Caco-2 (cell line): ENCODE measurements at regions not wholly inside any gene's neighbourhood (a gene's known extent, or its start where the extent isn't known, plus 50 kb on each side); places are given as distances from the start of the nearest gene placed in this dataset.

Experiments
- BruUV-seq: library from RNA; stranded (reverse); fragments of 400-500 nt; replicated peaks from 2 replicates; lab custom pipeline; 2021; lab: Mats Ljungman, UMichigan
- CTCF ChIA-PET: fragments of 300-600 bp; sonication (Branson Sonifier 250); formaldehyde crosslinking; loops from one replicate; lab custom pipeline; 2022; ENCODE audit warnings: antibody characterized with exemption; lab: Charles Lee
- POLR2A ChIA-PET: fragments of 300-600 bp; sonication (Branson Sonifier 250); formaldehyde crosslinking; loops from one replicate; lab custom pipeline; 2022; ENCODE audit warnings: antibody characterized with exemption; lab: Charles Lee
- DNase-seq, 2 experiments: peaks; one replicate each; pipeline versions ENCODE4 v3.0.0 to v3.0.0-alpha.2; 2020 to 2022
- H3K27me3 ChIP-seq: replicated peaks from 2 replicates; pipeline ENCODE4 v1.6.0; 2011; ENCODE audit warnings: low read length; ENCODE audit not compliant: control insufficient read depth, insufficient read depth
- H3K36me3 ChIP-seq: 2 replicates; pipeline ENCODE4 v1.5.1; 2011; ENCODE audit warnings: low read length; ENCODE audit not compliant: control insufficient read depth, insufficient read depth
- H3K4me1 ChIP-seq: fragments of 250-450 bp; sonication (Bioruptor Pico); 2 replicates; pipeline ENCODE4 v1.5.1; 2020; ENCODE audit warnings: mild to moderate bottlenecking
- H3K4me3 ChIP-seq: 2 replicates; pipeline ENCODE4 v1.5.1; 2011; ENCODE audit warnings: low read depth, mild to moderate bottlenecking, control low read depth, low read length
- H3K9me3 ChIP-seq: fragments of 250-450 bp; sonication (Bioruptor Pico); 2 replicates; pipeline ENCODE4 v1.5.1; 2020; ENCODE audit warnings: mild to moderate bottlenecking, moderate library complexity
- H3K27ac Mint-ChIP-seq: one replicate; pipeline ENCODE4 v1.8.0; 2022; ENCODE audit warnings: mixed read lengths; ENCODE audit not compliant: unreplicated experiment
- H3K27me3 Mint-ChIP-seq: one replicate; pipeline ENCODE4 v1.8.0; 2022; ENCODE audit warnings: mixed read lengths; ENCODE audit not compliant: insufficient read depth, unreplicated experiment
- H3K36me3 Mint-ChIP-seq: one replicate; pipeline ENCODE4 v1.8.0; 2022; ENCODE audit warnings: mild to moderate bottlenecking, mixed read lengths; ENCODE audit not compliant: insufficient read depth, unreplicated experiment
- H3K4me1 Mint-ChIP-seq: one replicate; pipeline ENCODE4 v1.8.0; 2022; ENCODE audit warnings: low read depth, mixed read lengths; ENCODE audit not compliant: unreplicated experiment
- H3K4me3 Mint-ChIP-seq: one replicate; pipeline ENCODE4 v1.8.0; 2022; ENCODE audit warnings: mild to moderate bottlenecking, moderate library complexity, mixed read lengths; ENCODE audit not compliant: unreplicated experiment
- H3K9me3 Mint-ChIP-seq: one replicate; pipeline ENCODE4 v1.8.0; 2022; ENCODE audit warnings: mixed read lengths; ENCODE audit not compliant: unreplicated experiment
- intact Hi-C: fragments of 100-400 bp; cut with micrococcal nuclease; formaldehyde crosslinking; loops from one replicate; pipeline ENCODE4 v1.10.0; 2022; ENCODE audit not compliant: unreplicated experiment
- TF ChIP-seq, protein P1 (sequence below), 2 experiments: fragments of 200-600 bp in 1 of 2; IDR thresholded peaks; 1 replicate in 1 of 2; 2 replicates in 1 of 2; pipeline versions ENCODE4 v1.5.1 to v1.8.0; 2011 to 2022; ENCODE audit warnings: antibody characterized with exemption in 1 of 2, control low read depth in 1 of 2, inconsistent platforms in 1 of 2, low read depth in 1 of 2, low read length in 1 of 2, mild to moderate bottlenecking in 1 of 2, moderate library complexity in 1 of 2; ENCODE audit not compliant: insufficient read depth in 1 of 2, severe bottlenecking in 1 of 2, unreplicated experiment in 1 of 2

GRCh38 chr13:91264484-91264883 lies 83.0 kb upstream of the MIR17HG start:
- no peak overlapping the region for H3K4me3 ChIP-seq
- Mint-ChIP-seq H3K36me3 (no peaks in the 10 kb centered on the region), H3K4me3 (no peak overlapping the region), H3K27ac (no peak overlapping the region), H3K9me3 (peaks cover 34% of the 10 kb centered on the region), H3K4me1 (no peaks in the 10 kb centered on the region), H3K27me3 (peaks cover 7% of the 10 kb centered on the region)
- H3K4me1 ChIP-seq = no peaks in the 10 kb centered on the region
- no TSS peak for BruUV-seq
- H3K9me3 ChIP-seq = 0 out of 2 replicates have a peak, but pooled peaks cover 5% of the 10 kb centered on the region
- DNase-seq = no peak
- POLR2A ChIA-PET = no interaction called here
- intact Hi-C loops = no loop called here
- no peaks in the 10 kb centered on the region for H3K36me3 ChIP-seq
- TF ChIP-seq, protein P1, sequence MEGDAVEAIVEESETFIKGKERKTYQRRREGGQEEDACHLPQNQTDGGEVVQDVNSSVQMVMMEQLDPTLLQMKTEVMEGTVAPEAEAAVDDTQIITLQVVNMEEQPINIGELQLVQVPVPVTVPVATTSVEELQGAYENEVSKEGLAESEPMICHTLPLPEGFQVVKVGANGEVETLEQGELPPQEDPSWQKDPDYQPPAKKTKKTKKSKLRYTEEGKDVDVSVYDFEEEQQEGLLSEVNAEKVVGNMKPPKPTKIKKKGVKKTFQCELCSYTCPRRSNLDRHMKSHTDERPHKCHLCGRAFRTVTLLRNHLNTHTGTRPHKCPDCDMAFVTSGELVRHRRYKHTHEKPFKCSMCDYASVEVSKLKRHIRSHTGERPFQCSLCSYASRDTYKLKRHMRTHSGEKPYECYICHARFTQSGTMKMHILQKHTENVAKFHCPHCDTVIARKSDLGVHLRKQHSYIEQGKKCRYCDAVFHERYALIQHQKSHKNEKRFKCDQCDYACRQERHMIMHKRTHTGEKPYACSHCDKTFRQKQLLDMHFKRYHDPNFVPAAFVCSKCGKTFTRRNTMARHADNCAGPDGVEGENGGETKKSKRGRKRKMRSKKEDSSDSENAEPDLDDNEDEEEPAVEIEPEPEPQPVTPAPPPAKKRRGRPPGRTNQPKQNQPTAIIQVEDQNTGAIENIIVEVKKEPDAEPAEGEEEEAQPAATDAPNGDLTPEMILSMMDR (IDR thresholded peaks at IDR 0.05; ENCODE audit: insufficient read depth in 1 of 2, low read depth in 1 of 2, low read length in 1 of 2, severe bottlenecking in 1 of 2, unreplicated experiment in 1 of 2) = no peak
- CTCF ChIA-PET = no interaction called here
- no peaks in the 10 kb centered on the region for H3K27me3 ChIP-seq

DNA sequence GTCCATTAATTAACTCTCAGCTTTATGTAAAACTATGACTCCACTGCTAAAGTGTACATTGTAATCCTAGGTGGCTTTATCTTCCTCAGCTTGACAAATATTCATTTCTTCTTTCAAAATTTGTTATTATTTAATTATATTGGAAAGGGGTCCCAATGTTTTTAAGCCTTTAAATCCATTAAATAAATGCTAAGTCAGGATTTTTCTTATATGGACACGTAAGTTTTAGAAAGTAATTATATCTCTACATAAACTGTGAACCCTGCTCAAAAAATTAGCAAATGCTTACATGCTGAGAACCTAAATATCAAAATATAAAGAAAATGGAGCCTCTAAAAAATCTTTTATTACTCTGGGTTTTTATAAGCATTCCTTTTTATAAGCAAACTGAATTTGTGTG lies 78.2 kb upstream of the MIR17HG start:
- H3K4me3 ChIP-seq = no peak overlapping the region
- Mint-ChIP-seq H3K4me1 (no peaks in the 10 kb centered on the region), H3K9me3 (peaks cover 19% of the 10 kb centered on the region), H3K36me3 (no peaks in the 10 kb centered on the region), H3K27ac (no peak overlapping the region), H3K27me3 (no peaks in the 10 kb centered on the region), H3K4me3 (no peak overlapping the region)
- H3K36me3 ChIP-seq = no peaks in the 10 kb centered on the region
- BruUV-seq = no TSS peak
- TF ChIP-seq, protein P1 (IDR thresholded peaks at IDR 0.05; ENCODE audit: insufficient read depth in 1 of 2, low read depth in 1 of 2, low read length in 1 of 2, severe bottlenecking in 1 of 2, unreplicated experiment in 1 of 2) = no peak
- no peaks in the 10 kb centered on the region for H3K4me1 ChIP-seq
- ChIA-PET POLR2A (no interaction called here), CTCF (no interaction called here)
- no peaks in the 10 kb centered on the region for H3K27me3 ChIP-seq
- intact Hi-C loops = no loop called here
- DNase-seq = no peak
- 0 out of 2 replicates have a peak, but pooled peaks cover 9% of the 10 kb centered on the region for H3K9me3 ChIP-seq

DNA sequence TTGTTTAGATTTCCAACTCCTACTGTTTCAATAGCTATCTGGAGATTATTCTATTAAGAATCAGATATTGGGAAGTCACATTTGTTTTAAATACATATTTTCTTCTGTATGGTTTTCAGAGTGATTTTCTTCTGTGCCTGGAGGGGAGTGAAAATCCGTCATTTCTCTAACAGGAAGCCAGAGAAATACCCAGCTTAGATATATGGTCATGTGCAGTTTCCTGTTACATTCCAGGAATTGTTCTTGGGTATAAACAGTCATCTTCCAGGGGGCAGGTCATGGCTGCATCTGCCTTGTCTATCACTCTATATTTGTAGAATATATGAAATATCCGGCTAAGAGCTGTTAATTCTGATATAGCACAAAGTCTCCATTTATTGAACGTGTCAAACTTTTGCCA lies 77.5 kb upstream of the MIR17HG start:
- peaks cover 11% of the 10 kb centered on the region for H3K9me3 Mint-ChIP-seq
- no peak overlapping the region for H3K4me3 Mint-ChIP-seq
- no peak overlapping the region for H3K27ac Mint-ChIP-seq
- H3K27me3 Mint-ChIP-seq = no peaks in the 10 kb centered on the region
- CTCF ChIA-PET = no interaction called here
- no peaks in the 10 kb centered on the region for H3K36me3 ChIP-seq
- no peaks in the 10 kb centered on the region for H3K4me1 ChIP-seq
- TF ChIP-seq, protein P1 (IDR thresholded peaks at IDR 0.05; ENCODE audit: insufficient read depth in 1 of 2, low read depth in 1 of 2, low read length in 1 of 2, severe bottlenecking in 1 of 2, unreplicated experiment in 1 of 2) = no peak
- H3K9me3 ChIP-seq = 0 out of 2 replicates have a peak, but pooled peaks cover 9% of the 10 kb centered on the region
- POLR2A ChIA-PET = no interaction called here
- no peaks in the 10 kb centered on the region for H3K27me3 ChIP-seq
- intact Hi-C loops = no loop called here
- no peak overlapping the region for H3K4me3 ChIP-seq
- BruUV-seq = no TSS peak
- no peaks in the 10 kb centered on the region for H3K36me3 Mint-ChIP-seq
- H3K4me1 Mint-ChIP-seq = no peaks in the 10 kb centered on the region
- no peak for DNase-seq
